ENCODE measurements at regions not wholly inside any gene's neighbourhood (a gene's known extent, or its start where the extent isn't known, plus 50 kb on each side); places are given as distances from the start of the nearest gene placed in this dataset.

DNA sequence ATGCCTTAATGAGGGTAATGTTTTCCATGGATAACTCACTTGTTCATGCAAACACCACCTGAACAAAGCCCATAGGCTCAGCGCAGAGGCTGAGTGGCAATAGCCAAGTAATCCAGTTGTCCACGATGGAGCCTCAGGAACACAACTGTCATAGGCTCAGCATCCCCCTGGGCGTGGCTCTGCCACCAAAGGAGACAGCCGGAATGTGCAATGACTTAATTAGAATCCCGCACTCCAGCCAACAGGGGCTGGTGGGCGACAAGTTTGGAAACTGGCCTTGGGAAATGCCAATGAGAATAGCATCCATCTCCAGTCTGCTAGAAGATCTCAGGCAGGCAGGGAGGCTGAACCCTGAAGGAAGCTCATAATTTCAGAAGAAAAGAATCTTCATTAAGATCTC lies 411.7 kb upstream of the NRP1 start:
- Histone ChIP-seq H3K27ac (no peak overlapping the region), H3K4me3 (no peak overlapping the region), H3K4me1 (replicated peaks in 1 of 2) (peaks cover 7 to 13% of the 10 kb centered on the region in 2 donors)
- 59 to 100% (median 70%) methylated on average over 1 to 5 of the region's 6 CpGs; no CpG with 5 or more reads in 4 of the 10 experiments for WGBS, 10 experiments
- in situ Hi-C loops (cut with MboI; ENCODE audit: low pct_unique_long_range_greater_than_20kb in 2 of 9, low sequenced_read_pairs in 9 of 9, unreplicated experiment in 9 of 9) = no loop called here
- no peak for ATAC-seq (replicated peaks in 6 of 8)

DNA sequence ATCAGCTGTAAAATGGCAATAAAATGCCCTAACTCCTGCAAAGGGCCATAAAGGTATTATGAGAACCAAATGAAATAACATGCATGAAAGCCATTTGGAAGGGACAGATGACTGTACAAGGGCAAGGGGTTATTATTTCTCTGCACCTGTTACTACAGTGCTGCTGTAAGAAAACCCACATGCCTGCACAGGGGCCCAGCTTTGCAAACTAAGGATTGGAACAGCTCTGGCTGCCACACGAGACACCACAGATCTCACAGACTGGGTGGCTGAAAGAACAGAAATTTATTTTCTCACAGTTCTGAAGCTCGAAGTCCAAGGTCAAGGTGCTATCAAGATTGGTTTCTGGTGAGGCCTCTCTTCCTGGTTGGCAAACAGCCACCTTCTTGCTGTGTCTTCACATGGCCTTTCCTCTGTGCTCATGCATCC lies 409.0 kb upstream of the NRP1 start:
- Histone ChIP-seq H3K4me1 (replicated peaks in 1 of 2) (peaks cover 0 to 6% of the 10 kb centered on the region in 2 donors), H3K4me3 (no peak overlapping the region), H3K27ac (no peak overlapping the region)
- in situ Hi-C loops (cut with MboI; ENCODE audit: low pct_unique_long_range_greater_than_20kb in 2 of 9, low sequenced_read_pairs in 9 of 9, unreplicated experiment in 9 of 9) = no loop called here
- ATAC-seq (replicated peaks in 6 of 8) = no peak
- 44 to 100% (median 90%) methylated on average over 1 to 2 of the region's 2 CpGs; no CpG with 5 or more reads in 5 of the 10 experiments for WGBS, 10 experiments

DNA sequence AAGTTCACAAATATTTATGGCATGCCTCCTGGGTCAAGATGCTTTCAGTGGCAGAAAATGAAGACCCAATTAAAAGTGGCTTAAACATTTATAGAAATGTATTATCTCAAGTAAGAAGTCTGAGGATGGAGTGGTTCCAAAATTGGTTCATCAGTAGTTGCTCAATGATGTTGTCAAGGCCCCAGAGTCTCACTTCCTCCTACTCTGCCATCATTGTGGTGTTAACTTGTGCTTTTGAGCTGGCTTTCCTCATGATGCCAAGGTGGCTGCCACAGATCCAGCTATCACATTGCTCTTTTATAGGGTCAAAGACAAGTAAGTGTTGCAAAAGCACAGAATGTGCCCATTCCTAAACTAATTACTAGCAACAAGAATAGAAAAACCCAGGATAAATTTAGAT lies 404.6 kb upstream of the NRP1 start:
- no peak overlapping the region for H3K4me3 ChIP-seq
- ATAC-seq (replicated peaks in 6 of 8) = no peak
- peaks cover 0 to 3% of the 10 kb centered on the region in 2 donors for H3K4me1 ChIP-seq (replicated peaks in 1 of 2)
- H3K27ac ChIP-seq = no peak overlapping the region
- in situ Hi-C loops (cut with MboI; ENCODE audit: low pct_unique_long_range_greater_than_20kb in 2 of 9, low sequenced_read_pairs in 9 of 9, unreplicated experiment in 9 of 9) = no loop called here

DNA sequence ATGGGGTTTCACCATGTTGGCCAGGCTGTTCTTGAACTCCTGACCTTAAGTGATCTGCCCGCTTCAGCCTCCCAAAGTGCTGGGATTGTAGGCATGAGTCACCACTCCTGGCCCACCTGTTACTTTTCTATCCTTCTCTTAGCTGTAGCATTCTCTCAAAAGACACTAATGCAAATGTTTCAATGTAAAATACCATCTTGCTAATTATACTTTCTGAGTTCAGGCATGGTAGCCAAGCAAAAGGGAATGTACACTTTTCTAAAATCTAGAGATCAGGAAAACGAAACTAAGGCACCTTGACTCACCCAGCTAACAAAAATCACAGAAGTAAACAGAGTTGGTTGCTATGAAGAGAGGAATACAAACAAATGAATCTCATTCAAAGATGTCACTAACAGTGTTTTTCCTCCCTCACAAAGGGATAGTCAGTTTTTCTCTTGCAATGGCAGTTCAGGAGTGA lies 401.0 kb upstream of the NRP1 start:
- Histone ChIP-seq H3K4me3 (no peak overlapping the region), H3K4me1 (replicated peaks in 1 of 2) (peaks cover 0 to 3% of the 10 kb centered on the region in 2 donors), H3K27ac (no peak overlapping the region)
- ATAC-seq (replicated peaks in 6 of 8) = peak in 4 of 8 experiments; percentile 23 to 89 (median 48)
- in situ Hi-C loops (cut with MboI; ENCODE audit: low pct_unique_long_range_greater_than_20kb in 2 of 9, low sequenced_read_pairs in 9 of 9, unreplicated experiment in 9 of 9) = no loop called here
- WGBS, 10 experiments = 17 to 100% (median 56%) methylated on average over 1 to 2 of the region's 2 CpGs; no CpG with 5 or more reads in 1 of the 10 experiments

DNA sequence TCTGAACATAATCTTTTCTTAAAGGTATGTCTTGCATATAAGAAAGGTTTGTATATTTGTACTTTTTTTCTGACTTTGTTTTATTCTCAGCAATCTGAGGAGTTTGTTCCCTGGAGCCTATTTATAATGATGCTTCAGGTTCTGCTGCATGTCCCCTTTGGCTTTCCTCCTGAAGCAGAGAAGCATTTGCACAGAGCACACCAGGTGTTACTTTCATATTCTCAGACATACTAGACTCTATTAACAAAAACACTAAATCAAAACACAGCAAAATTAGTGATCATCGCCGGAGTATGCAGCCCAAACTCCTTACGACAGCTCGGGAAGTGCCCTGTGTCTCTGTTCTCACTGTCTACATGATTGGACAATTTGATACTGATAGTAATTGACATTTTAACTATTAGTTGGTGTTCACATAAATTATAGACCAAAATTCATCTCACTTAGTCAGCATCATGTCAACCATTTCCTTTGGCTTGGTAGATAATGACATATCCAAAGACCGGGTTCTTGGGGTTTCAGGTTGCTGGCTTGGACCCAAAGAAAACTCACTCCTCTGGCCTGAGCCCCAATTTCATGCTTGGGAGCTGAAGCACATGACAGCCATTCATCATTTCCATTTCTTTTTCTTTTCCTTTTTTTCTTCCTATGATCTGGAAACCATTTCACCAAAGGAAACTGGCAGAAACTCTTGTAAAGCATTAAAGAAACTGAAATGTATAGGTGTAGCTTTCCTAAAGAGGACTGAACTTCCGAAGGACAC lies 400.1 kb upstream of the NRP1 start:
- Histone ChIP-seq H3K4me1 (replicated peaks in 1 of 2) (peaks cover 0 to 3% of the 10 kb centered on the region in 2 donors), H3K27ac (no peak overlapping the region), H3K4me3 (no peak overlapping the region)
- no peak for ATAC-seq (replicated peaks in 6 of 8)
- in situ Hi-C loops (cut with MboI; ENCODE audit: low pct_unique_long_range_greater_than_20kb in 2 of 9, low sequenced_read_pairs in 9 of 9, unreplicated experiment in 9 of 9) = no loop called here
- WGBS, 10 experiments = 40 to 100% (median 92%) methylated on average over 1 to 6 of the region's 6 CpGs; no CpG with 5 or more reads in 1 of the 10 experiments

DNA sequence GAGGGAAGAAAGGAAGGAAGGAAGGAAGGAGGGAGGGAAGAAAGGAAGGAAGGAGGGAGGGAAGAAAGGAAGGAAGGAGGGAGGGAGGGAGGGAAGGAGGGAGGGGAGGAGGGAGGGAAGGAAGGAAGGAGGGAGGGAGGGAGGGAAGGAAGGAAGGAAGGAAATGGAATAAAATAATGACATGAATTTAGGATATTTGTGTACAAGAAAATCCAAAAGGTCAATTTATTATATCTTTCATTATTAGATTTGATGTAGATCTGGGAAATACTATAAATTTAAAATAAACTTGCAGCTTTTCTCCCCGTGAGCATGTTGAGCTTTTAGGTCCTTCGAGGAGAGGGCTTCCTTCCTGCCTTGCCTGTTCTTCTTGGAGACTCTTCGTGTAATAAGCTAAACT lies 398.6 kb upstream of the NRP1 start:
- Histone ChIP-seq H3K4me1 (replicated peaks in 1 of 2) (peaks cover 0 to 3% of the 10 kb centered on the region in 2 donors), H3K4me3 (no peak overlapping the region), H3K27ac (no peak overlapping the region)
- WGBS, 10 experiments = 67 to 100% (median 94%) methylated on average over 1 to 3 of the region's 3 CpGs; no CpG with 5 or more reads in 5 of the 10 experiments
- in situ Hi-C loops (cut with MboI; ENCODE audit: low pct_unique_long_range_greater_than_20kb in 2 of 9, low sequenced_read_pairs in 9 of 9, unreplicated experiment in 9 of 9) = no loop called here
- ATAC-seq (replicated peaks in 6 of 8) = no peak

DNA sequence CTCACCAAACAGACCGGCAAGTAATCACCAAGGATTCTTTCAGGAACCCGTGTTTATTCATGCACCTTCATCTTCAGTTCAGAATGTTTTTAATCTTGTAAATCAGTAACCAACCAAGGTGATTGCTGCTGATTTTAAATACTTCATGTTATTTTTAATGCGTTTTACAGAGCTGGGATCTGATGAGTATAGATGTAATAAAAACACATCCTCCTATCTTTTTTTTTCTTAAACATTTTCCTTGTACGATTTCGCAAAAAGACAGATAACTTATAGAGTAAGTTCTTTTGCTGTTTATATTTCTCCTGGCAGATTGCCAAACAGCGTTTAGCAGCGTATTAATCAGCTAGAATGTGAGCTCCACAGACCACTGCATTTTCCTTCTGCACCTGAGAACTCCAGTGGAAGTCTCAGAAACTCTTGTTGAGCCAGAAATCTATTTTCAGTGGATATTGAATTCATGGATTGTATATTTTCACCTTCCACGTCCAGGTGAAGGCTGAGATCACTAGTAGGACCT lies 397.8 kb upstream of the NRP1 start:
- no peak for ATAC-seq (replicated peaks in 6 of 8)
- Histone ChIP-seq H3K4me1 (replicated peaks in 1 of 2) (peaks cover 0 to 3% of the 10 kb centered on the region in 2 donors), H3K4me3 (no peak overlapping the region), H3K27ac (no peak overlapping the region)
- in situ Hi-C loops (cut with MboI; ENCODE audit: low pct_unique_long_range_greater_than_20kb in 2 of 9, low sequenced_read_pairs in 9 of 9, unreplicated experiment in 9 of 9) = no loop called here
- WGBS, 10 experiments = 54 to 96% (median 81%) methylated on average over 1 to 8 of the region's 8 CpGs

DNA sequence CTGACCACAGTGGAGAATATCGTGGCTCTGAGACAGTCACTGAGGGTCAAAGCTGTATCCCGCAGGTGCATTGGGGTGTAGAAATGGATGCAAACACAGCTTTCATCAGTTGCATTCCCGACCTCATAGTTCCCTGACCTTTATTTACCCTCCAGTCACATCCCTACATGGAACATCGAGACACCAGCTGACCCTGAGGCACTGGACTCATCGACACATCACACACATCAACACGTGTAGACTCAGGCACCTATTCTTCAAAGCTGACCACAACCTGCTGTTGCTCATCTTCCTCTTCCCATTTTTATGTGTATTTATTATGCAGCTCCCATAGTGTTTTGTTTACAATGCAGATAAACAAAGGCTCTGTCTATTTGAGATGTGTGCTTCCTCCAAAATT lies 396.9 kb upstream of the NRP1 start:
- in situ Hi-C loops (cut with MboI; ENCODE audit: low pct_unique_long_range_greater_than_20kb in 2 of 9, low sequenced_read_pairs in 9 of 9, unreplicated experiment in 9 of 9) = no loop called here
- H3K27ac ChIP-seq = no peak overlapping the region
- H3K4me3 ChIP-seq = no peak overlapping the region
- H3K4me1 ChIP-seq (replicated peaks in 1 of 2) = peaks cover 0 to 3% of the 10 kb centered on the region in 2 donors
- 25 to 100% (median 76%) methylated on average over 1 to 6 of the region's 6 CpGs; no CpG with 5 or more reads in 2 of the 10 experiments for WGBS, 10 experiments
- ATAC-seq (replicated peaks in 6 of 8) = no peak

DNA sequence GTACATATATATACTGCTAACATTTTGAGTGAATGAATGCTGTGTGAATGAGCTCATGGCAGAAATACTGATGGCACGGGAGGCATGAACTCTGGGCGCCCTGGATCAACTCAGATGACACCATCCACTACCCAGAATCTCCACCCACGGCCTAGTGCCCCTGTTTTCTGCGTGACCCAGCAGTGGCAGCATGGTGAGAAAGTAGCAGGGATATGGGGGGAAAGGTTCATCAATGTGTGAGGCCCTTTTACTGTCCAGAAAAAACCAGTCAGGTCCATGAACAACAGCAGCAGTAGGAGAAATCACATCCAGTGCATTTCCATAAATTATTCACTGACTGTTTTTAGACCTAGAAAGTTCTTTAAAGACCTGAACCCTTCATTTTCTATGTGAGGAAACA lies 391.0 kb upstream of the NRP1 start:
- 20 to 94% (median 81%) methylated on average over 2 to 4 of the region's 4 CpGs; no CpG with 5 or more reads in 4 of the 10 experiments for WGBS, 10 experiments
- Histone ChIP-seq H3K27ac (no peak overlapping the region), H3K4me1 (replicated peaks in 1 of 2) (peaks cover 6% of the 10 kb centered on the region in 2 donors), H3K4me3 (no peak overlapping the region)
- in situ Hi-C loops (cut with MboI; ENCODE audit: low pct_unique_long_range_greater_than_20kb in 2 of 9, low sequenced_read_pairs in 9 of 9, unreplicated experiment in 9 of 9) = no loop called here
- peak in 3 of 8 experiments; percentile 53 to 70 (median 58) for ATAC-seq (replicated peaks in 6 of 8)

DNA sequence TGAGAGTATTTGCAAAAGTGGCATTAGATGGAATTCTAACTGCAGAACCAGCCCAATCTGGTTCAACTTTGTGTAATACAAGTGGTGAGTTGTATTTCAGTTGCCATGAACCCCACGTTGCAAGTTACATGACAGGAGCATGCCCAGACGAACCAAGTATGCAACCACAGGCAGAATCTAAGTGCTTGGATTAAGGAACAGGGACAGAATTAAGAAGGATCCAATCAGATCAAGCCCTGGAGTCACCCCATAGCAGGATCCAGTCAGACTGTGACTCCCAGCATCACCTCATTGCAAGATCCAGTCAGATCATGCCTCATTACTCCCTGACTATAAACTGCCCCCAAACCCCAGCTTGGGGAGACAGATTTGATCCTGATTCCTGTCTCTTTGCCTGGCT lies 388.7 kb upstream of the NRP1 start:
- 50 to 100% (median 60%) methylated on average over 1 to 2 of the region's 2 CpGs; no CpG with 5 or more reads in 4 of the 10 experiments for WGBS, 10 experiments
- no peak overlapping the region for H3K4me3 ChIP-seq

DNA sequence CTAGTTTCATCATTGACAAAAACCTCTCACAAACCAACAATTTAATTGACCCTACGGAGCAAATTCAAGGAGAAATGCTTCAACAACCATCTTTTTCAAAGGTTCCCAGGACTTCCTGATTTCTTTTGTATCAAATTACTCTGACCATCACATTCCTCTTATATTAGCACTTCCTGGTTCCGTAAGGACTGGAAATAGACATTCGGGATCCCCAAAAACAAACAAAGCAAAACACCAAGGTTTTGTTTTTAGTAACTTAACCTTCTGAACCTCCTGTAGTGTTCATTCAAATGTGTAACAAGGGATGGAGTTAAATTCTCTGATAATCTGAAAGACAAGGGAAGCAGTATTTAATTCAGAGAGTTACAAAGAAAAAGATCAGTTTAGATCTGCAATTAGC lies 387.6 kb upstream of the NRP1 start:
- in situ Hi-C loops (cut with MboI; ENCODE audit: low pct_unique_long_range_greater_than_20kb in 2 of 9, low sequenced_read_pairs in 9 of 9, unreplicated experiment in 9 of 9) = no loop called here
- Histone ChIP-seq H3K4me1 (replicated peaks in 1 of 2) (peaks cover 6% of the 10 kb centered on the region in 2 donors), H3K4me3 (no peak overlapping the region), H3K27ac (no peak overlapping the region)
- ATAC-seq (replicated peaks in 6 of 8) = no peak
- 0 to 100% (median 88%) methylated on average over 1 to 3 of the region's 3 CpGs; no CpG with 5 or more reads in 2 of the 10 experiments for WGBS, 10 experiments

More for the DNA sequence above, 388.7 kb upstream of the NRP1 start:
- ATAC-seq (replicated peaks in 6 of 8) = no peak
- in situ Hi-C loops (cut with MboI; ENCODE audit: low pct_unique_long_range_greater_than_20kb in 2 of 9, low sequenced_read_pairs in 9 of 9, unreplicated experiment in 9 of 9) = no loop called here
- Histone ChIP-seq H3K4me1 (replicated peaks in 1 of 2) (peaks cover 6% of the 10 kb centered on the region in 2 donors), H3K27ac (no peak overlapping the region)

DNA sequence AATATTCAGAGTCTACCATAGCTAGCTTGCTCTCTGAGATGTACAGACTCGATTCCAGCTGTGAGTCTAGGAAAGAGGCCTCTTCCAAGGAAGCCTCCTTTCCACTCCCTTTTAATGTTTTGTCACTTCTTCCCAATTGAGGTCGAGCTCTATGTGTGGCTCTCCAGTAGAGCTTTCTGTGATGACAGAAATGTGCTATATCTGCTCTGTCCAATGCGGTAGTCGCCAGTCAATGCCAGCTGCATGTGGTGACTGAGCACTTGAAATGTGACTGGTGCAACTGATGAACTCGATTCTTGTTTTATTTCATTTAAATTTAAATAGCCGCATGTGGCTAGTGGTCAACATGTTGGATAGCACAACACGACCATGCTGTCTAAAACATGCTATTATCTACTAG lies 387.0 kb upstream of the NRP1 start:
- 33 to 85% (median 76%) methylated on average over 1 to 7 of the region's 7 CpGs; no CpG with 5 or more reads in 2 of the 10 experiments for WGBS, 10 experiments
- H3K27ac ChIP-seq = no peak overlapping the region
- in situ Hi-C loops (cut with MboI; ENCODE audit: low pct_unique_long_range_greater_than_20kb in 2 of 9, low sequenced_read_pairs in 9 of 9, unreplicated experiment in 9 of 9) = no loop called here
- peaks cover 6% of the 10 kb centered on the region in 2 donors for H3K4me1 ChIP-seq (replicated peaks in 1 of 2)
- no peak overlapping the region for H3K4me3 ChIP-seq
- ATAC-seq (replicated peaks in 6 of 8) = no peak

DNA sequence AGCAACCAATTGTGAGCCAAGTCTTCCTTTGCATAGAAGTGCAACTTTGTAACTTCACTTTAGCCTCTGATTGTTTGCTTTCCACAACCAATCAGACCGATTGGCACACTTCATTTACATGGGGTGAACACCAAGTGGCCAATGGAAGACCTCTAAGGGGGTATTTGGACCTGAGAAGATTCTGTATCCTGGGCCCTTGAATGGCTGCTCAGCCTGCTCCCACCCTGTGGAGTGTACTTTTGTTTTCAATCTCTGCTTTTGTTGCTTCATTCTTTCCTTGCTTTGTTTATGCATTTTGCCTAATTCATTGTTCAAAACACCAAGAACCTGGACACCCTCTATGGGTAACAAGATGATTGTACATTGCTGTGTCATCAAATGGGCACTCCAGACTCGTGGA lies 385.7 kb upstream of the NRP1 start:
- in situ Hi-C loops (cut with MboI; ENCODE audit: low pct_unique_long_range_greater_than_20kb in 2 of 9, low sequenced_read_pairs in 9 of 9, unreplicated experiment in 9 of 9) = no loop called here
- ATAC-seq (replicated peaks in 6 of 8) = no peak
- Histone ChIP-seq H3K4me1 (replicated peaks in 1 of 2) (peaks cover 1 to 3% of the 10 kb centered on the region in 2 donors), H3K27ac (no peak overlapping the region), H3K4me3 (no peak overlapping the region)
- WGBS, 10 experiments = 19 to 94% (median 78%) methylated on average over 1 to 2 of the region's 2 CpGs; no CpG with 5 or more reads in 2 of the 10 experiments
